ENCODE measurements at regions not wholly inside any gene's neighbourhood (a gene's known extent, or its start where the extent isn't known, plus 50 kb on each side); places are given as distances from the start of the nearest gene placed in this dataset.

- no peak overlapping the region for H3K4me3 Mint-ChIP-seq
- no peak for TF ChIP-seq CTCF (conservative IDR thresholded peaks at IDR 0.05)
- H3K4ac ChIP-seq (ENCODE audit: low read depth, low read length): no peak overlapping the region
- no peak overlapping the region for H2AK5ac ChIP-seq (ENCODE audit: insufficient read length, low read length)
- H4K91ac ChIP-seq (ENCODE audit: insufficient read length, low read depth, low read length): no peak overlapping the region
- H4K20me1 ChIP-seq (ENCODE audit: control insufficient read depth, insufficient read depth, insufficient read length): no peaks in the 10 kb centered on the region
- no peaks in the 10 kb centered on the region for H3K27me3 Mint-ChIP-seq (ENCODE audit: low read depth)
- H3K18ac ChIP-seq (ENCODE audit: insufficient read length, low read depth, low read length): no peak overlapping the region
- no peaks in the 10 kb centered on the region for H3K79me1 ChIP-seq (ENCODE audit: insufficient read depth, low read depth, low read length, poor library complexity, severe bottlenecking)
- H3K4me1 Mint-ChIP-seq: no peaks in the 10 kb centered on the region
- no peak overlapping the region for H3K4me2 ChIP-seq (ENCODE audit: insufficient read depth, insufficient read length, low read length)
- H2BK120ac ChIP-seq (ENCODE audit: low read depth, low read length, poor library complexity, severe bottlenecking): no peak overlapping the region
- H3K27ac Mint-ChIP-seq: peak overlapping the region in 1 of 3 experiments; percentile 37; a peak in 1 of 7 replicates
- H2BK20ac ChIP-seq (ENCODE audit: low read depth, low read length, poor library complexity, severe bottlenecking): no peak overlapping the region
- H4K5ac ChIP-seq (ENCODE audit: insufficient read length, low read depth, low read length): no peak overlapping the region
- no peak overlapping the region for H2AFZ ChIP-seq (ENCODE audit: low read length)
- H3K9ac ChIP-seq (ENCODE audit: extremely low read depth, insufficient read length, low read length): no peak overlapping the region
- no peaks in the 10 kb centered on the region for H3K4me1 ChIP-seq (ENCODE audit: insufficient read depth, low read length)
- H3K9me3 Mint-ChIP-seq: no peaks in the 10 kb centered on the region
- H4K8ac ChIP-seq (replicated peaks; ENCODE audit: insufficient read length, low read depth, low read length): no peak overlapping the region
- no peak overlapping the region for H3K23ac ChIP-seq (ENCODE audit: insufficient read length, low read depth, low read length)
- H3K36me3 Mint-ChIP-seq (ENCODE audit: insufficient read depth in 1 of 3, low read depth in 3 of 3): peaks cover 0 to 9% (median 0%) of the 10 kb centered on the region in 3 experiments; a peak in 2 of 7 replicates
- no peak overlapping the region for H2BK5ac ChIP-seq (ENCODE audit: insufficient read length, low read length)
- H2BK12ac ChIP-seq (ENCODE audit: insufficient read length, low read depth, low read length): no peak overlapping the region
- no CpG with 5 or more reads among the region's 1 CpG for WGBS (ENCODE audit: extremely low coverage, insufficient read length, low lambda C conversion rate)
- H2BK15ac ChIP-seq (ENCODE audit: low read depth, low read length): no peak overlapping the region
- no peaks in the 10 kb centered on the region for H3K27me3 ChIP-seq (ENCODE audit: insufficient read depth, low read length)
- H3K14ac ChIP-seq (ENCODE audit: insufficient read depth, low read length): no peak overlapping the region
- H3K79me2 ChIP-seq (ENCODE audit: insufficient read depth, low read length): no peaks in the 10 kb centered on the region
- no peaks in the 10 kb centered on the region for H3K9me3 ChIP-seq (ENCODE audit: control insufficient read depth, low read depth, low read length)
- no peak overlapping the region for H3T11ph ChIP-seq (ENCODE audit: low read length)
- DNase-seq: no peak
- H3K27ac ChIP-seq (ENCODE audit: insufficient read length, low read depth, low read length): no peak overlapping the region
- no peaks in the 10 kb centered on the region for H3K23me2 ChIP-seq (ENCODE audit: insufficient read length, low read depth, low read length, poor library complexity, severe bottlenecking)
- no peak overlapping the region for H3K56ac ChIP-seq (ENCODE audit: insufficient read length, low read depth, low read length)
Observed at GRCh38 chr3:18061737-18062656, 319.6 kb upstream of the TBC1D5 start.
